22Rv1 (cell line): ENCODE measurements at regions not wholly inside any gene's neighbourhood (a gene's known extent, or its start where the extent isn't known, plus 50 kb on each side); places are given as distances from the start of the nearest gene placed in this dataset.
"Not testable (repeated sequence)": the region's sequence is repeated elsewhere in the genome, so short reads cannot be mapped to it uniquely, and the experiment has no call there.

ENCODE experiments used
- CTCF ChIP-seq: fragments of 450-650 bp; IDR thresholded peaks from 2 replicates; pipeline ENCODE4 v1.5.1; 2017; ENCODE audit warnings: mild to moderate bottlenecking
- ZFX ChIP-seq: fragments of 450-650 bp; IDR thresholded peaks from 2 replicates; pipeline ENCODE4 v1.6.1; 2017; ENCODE audit warnings: antibody characterized with exemption, borderline replicate concordance

DNA sequence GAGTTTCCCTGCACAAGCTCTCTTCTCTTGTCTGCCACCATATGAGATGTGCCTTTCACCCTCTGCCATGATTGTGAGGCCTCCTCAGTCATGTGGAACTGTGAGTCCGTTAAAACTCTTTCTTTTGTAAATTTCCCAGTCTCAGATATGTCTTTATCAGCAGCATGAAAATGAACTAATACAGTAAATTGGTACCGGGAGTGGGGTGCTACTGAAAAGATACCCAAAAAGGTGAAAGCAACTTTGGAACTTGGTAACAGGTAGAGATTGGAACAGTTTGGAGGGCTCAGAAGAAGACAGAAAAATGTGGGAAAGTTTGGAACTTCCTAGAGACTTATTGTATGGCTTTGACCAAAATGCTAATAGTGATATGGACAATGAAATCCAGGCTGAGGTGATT is 205.6 kb downstream of the LNPK start:
- not testable (repeated sequence) for TF ChIP-seq CTCF, ZFX
